ENCODE measurements at regions not wholly inside any gene's neighbourhood (a gene's known extent, or its start where the extent isn't known, plus 50 kb on each side); places are given as distances from the start of the nearest gene placed in this dataset.
A peak's percentile ranks its signal among the peaks of the same experiment; 100 is the strongest.

DNA sequence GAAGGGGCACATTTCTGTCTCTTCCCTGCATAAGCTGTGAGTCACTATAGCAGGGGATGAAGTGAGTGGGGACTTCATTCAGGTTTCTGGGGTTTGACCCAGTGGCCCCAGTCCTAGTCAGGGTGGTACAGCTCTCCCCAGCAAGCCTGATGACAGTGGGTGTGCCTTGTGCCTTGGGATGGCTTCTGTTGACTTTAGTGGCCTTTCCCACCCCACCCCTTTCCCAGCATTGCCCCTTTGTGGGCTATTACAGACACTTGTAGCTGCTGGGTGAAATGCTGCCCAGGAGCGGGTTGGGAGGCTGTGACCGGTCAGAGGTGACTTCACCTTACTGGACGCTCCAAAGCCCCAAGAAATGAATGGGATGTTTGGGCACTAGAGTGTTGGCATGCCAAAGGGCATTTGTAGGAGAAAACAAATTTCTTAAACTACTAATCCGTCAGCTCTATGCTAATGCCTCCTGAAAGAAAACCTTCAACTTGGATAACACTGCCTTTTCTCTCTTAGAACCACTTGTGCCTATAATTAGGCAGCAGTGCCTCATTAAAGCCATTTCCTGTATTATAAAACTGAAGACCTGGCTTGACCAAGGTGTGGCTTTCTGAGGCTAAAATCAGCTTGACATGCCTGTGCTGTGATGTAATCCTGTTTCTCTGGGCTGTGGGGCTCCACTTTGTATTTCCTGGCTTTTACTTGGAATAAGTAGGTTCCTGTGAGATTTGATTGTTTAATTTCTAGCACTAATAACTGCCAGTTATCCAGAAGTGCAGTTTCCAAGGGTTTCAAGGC is 119.0 kb upstream of the SLC25A48 start:
- Histone ChIP-seq H3K27ac (ENCODE audit: low read depth, low read length) (no peak overlapping the region), H3K4me1 (ENCODE audit: insufficient read depth, low read length) (no peaks in the 10 kb centered on the region), H3K9me3 (ENCODE audit: control insufficient read depth in 1 of 2, low read length in 2 of 2) (no peaks in the 10 kb centered on the region), H3K27me3 (ENCODE audit: insufficient read depth, low read length) (no peaks in the 10 kb centered on the region), H3K36me3 (ENCODE audit: insufficient read depth, low read length) (no peaks in the 10 kb centered on the region), H3K4me3 (ENCODE audit: low read length in 2 of 2) (no peak overlapping the region)
- intact Hi-C loops (cut with micrococcal nuclease): no loop called here
- peaks cover 2 to 11% of the 10 kb centered on the region in 2 donors for H3K27me3 Mint-ChIP-seq
- H3K4me3 Mint-ChIP-seq: no peak overlapping the region
- no peak overlapping the region for H3K27ac Mint-ChIP-seq
- DNase-seq: no peak
- no peaks in the 10 kb centered on the region for H3K4me1 Mint-ChIP-seq
- ChIA-PET POLR2A (ENCODE audit: partially characterized antibody) (no interaction called here), CTCF (ENCODE audit: partially characterized antibody) (no interaction called here)
- H3K9me3 Mint-ChIP-seq: peaks cover 0 to 5% (median 0%) of the 10 kb centered on the region in 8 donors
- H3K36me3 Mint-ChIP-seq: no peaks in the 10 kb centered on the region

DNA sequence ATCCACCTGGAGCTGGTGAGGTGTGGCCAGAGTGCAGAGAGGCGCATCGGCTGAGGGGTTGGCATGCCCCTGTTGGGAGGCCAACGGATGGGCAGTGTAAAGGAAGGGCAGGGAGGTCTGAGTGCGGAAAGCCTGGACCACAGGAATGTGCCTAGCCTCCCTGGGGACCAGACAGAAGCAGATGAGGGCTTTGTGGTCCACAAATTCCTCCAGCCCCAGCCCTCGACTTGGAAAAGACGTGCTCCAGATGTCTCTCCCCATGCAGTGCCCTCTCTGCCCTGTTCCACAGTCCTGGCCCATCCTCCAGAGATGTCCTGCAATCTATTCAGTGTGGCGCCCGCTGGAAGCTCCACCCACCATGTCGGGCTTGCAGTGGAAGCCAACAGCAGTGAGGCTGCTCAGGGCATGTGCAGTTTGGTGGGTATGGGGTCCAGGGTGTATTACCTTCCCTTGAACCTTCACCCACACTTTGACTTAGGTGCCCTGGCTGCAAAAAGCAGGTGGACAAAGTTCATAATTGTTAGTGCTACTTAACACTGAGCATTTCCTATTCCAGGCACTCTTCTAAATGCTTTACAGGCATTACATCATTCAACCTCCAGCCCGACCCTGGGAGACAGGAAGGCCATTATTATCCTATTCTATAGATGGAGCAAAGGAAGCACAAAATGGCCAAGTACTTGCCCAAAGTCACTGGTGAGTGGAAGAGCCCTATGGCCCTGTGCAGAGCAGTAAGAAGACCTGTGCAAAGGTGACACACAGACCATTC is 120.2 kb upstream of the SLC25A48 start:
- H3K27ac Mint-ChIP-seq: no peak overlapping the region
- Histone ChIP-seq H3K27ac (ENCODE audit: low read depth, low read length) (no peak overlapping the region), H3K4me1 (ENCODE audit: insufficient read depth, low read length) (no peaks in the 10 kb centered on the region), H3K9me3 (ENCODE audit: control insufficient read depth in 1 of 2, low read length in 2 of 2) (no peaks in the 10 kb centered on the region), H3K27me3 (ENCODE audit: insufficient read depth, low read length) (no peaks in the 10 kb centered on the region), H3K4me3 (ENCODE audit: low read length in 2 of 2) (no peak overlapping the region), H3K36me3 (ENCODE audit: insufficient read depth, low read length) (no peaks in the 10 kb centered on the region)
- POLR2A ChIA-PET (ENCODE audit: partially characterized antibody): no interaction called here
- no peak overlapping the region for H3K4me3 Mint-ChIP-seq
- no peaks in the 10 kb centered on the region for H3K4me1 Mint-ChIP-seq
- intact Hi-C loops (cut with micrococcal nuclease): no loop called here
- peaks cover 0 to 5% (median 0%) of the 10 kb centered on the region in 8 donors for H3K9me3 Mint-ChIP-seq
- H3K36me3 Mint-ChIP-seq: no peaks in the 10 kb centered on the region
- DNase-seq: no peak
- peaks cover 2 to 11% of the 10 kb centered on the region in 2 donors for H3K27me3 Mint-ChIP-seq
- CTCF ChIA-PET (ENCODE audit: partially characterized antibody): no interaction called here

DNA sequence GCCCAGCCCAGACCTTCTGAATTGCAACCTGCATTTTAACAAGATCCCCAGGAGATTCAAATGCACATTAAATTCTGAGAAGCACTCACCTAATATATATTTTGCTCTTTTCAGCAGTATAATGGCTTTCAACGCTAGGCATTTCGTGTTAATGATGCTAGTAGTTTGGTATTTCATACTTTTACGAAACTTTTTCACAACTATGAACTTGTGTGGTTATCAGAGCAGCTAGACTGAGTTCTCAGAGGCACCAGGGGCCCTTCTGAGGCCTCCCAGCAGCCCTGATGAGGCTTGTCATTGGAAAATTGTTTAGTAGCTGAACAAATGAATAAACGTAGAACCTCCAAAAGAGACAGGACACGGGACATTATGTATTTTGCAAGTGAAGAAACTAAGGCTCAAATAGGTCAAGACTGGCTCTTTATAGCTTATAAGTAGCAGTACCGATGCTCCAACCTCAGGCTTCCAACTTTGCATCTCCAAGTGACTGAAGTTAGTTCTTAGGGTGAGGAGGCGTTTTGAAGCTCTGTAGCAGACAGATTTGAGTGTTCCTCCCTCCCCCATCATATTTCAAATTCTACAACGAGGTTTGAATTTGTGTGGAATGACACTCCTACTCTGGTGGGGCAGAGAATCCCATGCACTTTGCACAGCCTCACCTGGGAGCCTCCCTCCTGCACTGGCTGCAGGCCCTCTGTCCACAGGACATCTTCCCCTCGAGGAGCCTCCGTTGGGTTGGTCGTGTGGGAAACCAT is 121.1 kb upstream of the SLC25A48 start:
- Mint-ChIP-seq H3K27me3 (peaks cover 2 to 11% of the 10 kb centered on the region in 2 donors), H3K27ac (no peak overlapping the region), H3K4me3 (no peak overlapping the region), H3K4me1 (no peaks in the 10 kb centered on the region), H3K9me3 (peaks cover 0 to 5% (median 0%) of the 10 kb centered on the region in 8 donors), H3K36me3 (no peaks in the 10 kb centered on the region)
- ChIA-PET CTCF (ENCODE audit: partially characterized antibody) (no interaction called here), POLR2A (ENCODE audit: partially characterized antibody) (no interaction called here)
- H3K9me3 ChIP-seq (ENCODE audit: control insufficient read depth in 1 of 2, low read length in 2 of 2): no peaks in the 10 kb centered on the region
- no peak overlapping the region for H3K4me3 ChIP-seq (ENCODE audit: low read length in 2 of 2)
- intact Hi-C loops (cut with micrococcal nuclease): no loop called here
- no peaks in the 10 kb centered on the region for H3K4me1 ChIP-seq (ENCODE audit: insufficient read depth, low read length)
- H3K27ac ChIP-seq (ENCODE audit: low read depth, low read length): no peak overlapping the region
- H3K36me3 ChIP-seq (ENCODE audit: insufficient read depth, low read length): no peaks in the 10 kb centered on the region
- DNase-seq: peak in 1 of 5 donors; percentile 36
- no peaks in the 10 kb centered on the region for H3K27me3 ChIP-seq (ENCODE audit: insufficient read depth, low read length)

DNA sequence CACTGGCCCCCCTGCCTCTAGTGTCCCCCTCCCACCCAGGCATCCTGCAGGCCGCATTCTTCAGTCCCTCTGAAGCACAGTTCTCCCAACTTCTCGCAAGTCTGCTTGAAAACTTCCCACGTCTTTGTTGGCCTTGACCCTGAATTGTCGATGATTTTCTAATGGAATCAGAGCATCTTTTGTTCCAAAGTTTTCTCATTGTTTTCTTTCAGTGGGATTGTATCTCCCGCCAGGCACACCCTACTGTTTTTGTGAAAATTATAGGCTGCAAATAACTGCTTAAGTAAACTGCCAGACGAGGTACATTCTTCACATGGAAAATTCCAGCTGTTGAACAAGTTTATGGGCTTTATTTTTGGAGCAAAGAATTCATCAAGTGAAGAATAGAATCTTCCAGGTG is 122.6 kb upstream of the SLC25A48 start:
- DNase-seq: no peak
- H3K4me3 ChIP-seq (ENCODE audit: low read length in 2 of 2): no peak overlapping the region
- no peaks in the 10 kb centered on the region for H3K36me3 ChIP-seq (ENCODE audit: insufficient read depth, low read length)
- Mint-ChIP-seq H3K27me3 (peaks cover 2 to 11% of the 10 kb centered on the region in 2 donors), H3K9me3 (peaks cover 0 to 5% (median 0%) of the 10 kb centered on the region in 8 donors), H3K4me1 (no peaks in the 10 kb centered on the region), H3K27ac (no peak overlapping the region), H3K4me3 (no peak overlapping the region), H3K36me3 (no peaks in the 10 kb centered on the region)
- intact Hi-C loops (cut with micrococcal nuclease): no loop called here
- POLR2A ChIA-PET (ENCODE audit: partially characterized antibody): no interaction called here
- no peaks in the 10 kb centered on the region for H3K9me3 ChIP-seq (ENCODE audit: control insufficient read depth in 1 of 2, low read length in 2 of 2)
- CTCF ChIA-PET (ENCODE audit: partially characterized antibody): no interaction called here
- H3K4me1 ChIP-seq (ENCODE audit: insufficient read depth, low read length): no peaks in the 10 kb centered on the region
- no peak overlapping the region for H3K27ac ChIP-seq (ENCODE audit: low read depth, low read length)
- no peaks in the 10 kb centered on the region for H3K27me3 ChIP-seq (ENCODE audit: insufficient read depth, low read length)

GRCh38 chr5:135710045-135710675 is 124.3 kb upstream of the SLC25A48 start:
- H3K36me3 Mint-ChIP-seq: no peaks in the 10 kb centered on the region
- Histone ChIP-seq H3K36me3 (ENCODE audit: insufficient read depth, low read length) (no peaks in the 10 kb centered on the region), H3K4me3 (ENCODE audit: low read length in 2 of 2) (no peak overlapping the region), H3K27ac (ENCODE audit: low read depth, low read length) (no peak overlapping the region), H3K27me3 (ENCODE audit: insufficient read depth, low read length) (no peaks in the 10 kb centered on the region), H3K9me3 (ENCODE audit: control insufficient read depth in 1 of 2, low read length in 2 of 2) (no peaks in the 10 kb centered on the region), H3K4me1 (ENCODE audit: insufficient read depth, low read length) (no peaks in the 10 kb centered on the region)
- intact Hi-C loops (cut with micrococcal nuclease): no loop called here
- ChIA-PET CTCF (ENCODE audit: partially characterized antibody) (no interaction called here), POLR2A (ENCODE audit: partially characterized antibody) (no interaction called here)
- H3K4me3 Mint-ChIP-seq: no peak overlapping the region
- H3K27ac Mint-ChIP-seq: no peak overlapping the region
- peaks cover 2 to 9% of the 10 kb centered on the region in 2 donors for H3K27me3 Mint-ChIP-seq
- peaks cover 0 to 5% (median 0%) of the 10 kb centered on the region in 8 donors for H3K9me3 Mint-ChIP-seq
- DNase-seq: no peak
- H3K4me1 Mint-ChIP-seq: no peaks in the 10 kb centered on the region

DNA sequence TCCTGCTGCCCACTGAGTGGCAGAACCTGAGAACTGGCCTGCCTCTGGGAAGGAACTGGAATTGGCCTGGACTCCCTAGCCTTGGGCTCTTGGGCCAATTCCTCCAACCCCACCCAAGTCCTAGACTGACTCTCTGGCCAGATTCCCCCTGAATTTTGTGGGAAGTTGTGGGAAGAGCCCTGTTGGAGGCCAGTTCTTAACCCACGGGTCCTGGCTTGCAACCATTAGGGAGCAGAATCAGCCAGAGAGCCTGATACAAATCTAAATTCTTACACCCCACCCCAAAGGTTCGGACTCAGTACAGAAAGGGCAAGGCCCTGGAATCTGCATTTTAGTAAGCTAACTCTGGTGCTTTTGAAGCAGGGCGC is 125.3 kb upstream of the SLC25A48 start:
- intact Hi-C loops (cut with micrococcal nuclease): no loop called here
- Histone ChIP-seq H3K9me3 (ENCODE audit: control insufficient read depth in 1 of 2, low read length in 2 of 2) (no peaks in the 10 kb centered on the region), H3K36me3 (ENCODE audit: insufficient read depth, low read length) (no peaks in the 10 kb centered on the region), H3K27me3 (ENCODE audit: insufficient read depth, low read length) (no peaks in the 10 kb centered on the region), H3K4me3 (ENCODE audit: low read length in 2 of 2) (no peak overlapping the region), H3K27ac (ENCODE audit: low read depth, low read length) (no peak overlapping the region), H3K4me1 (ENCODE audit: insufficient read depth, low read length) (no peaks in the 10 kb centered on the region)
- H3K4me3 Mint-ChIP-seq: no peak overlapping the region
- H3K27ac Mint-ChIP-seq: no peak overlapping the region
- DNase-seq: no peak
- CTCF ChIA-PET (ENCODE audit: partially characterized antibody): no interaction called here
- peaks cover 0 to 2% (median 0%) of the 10 kb centered on the region in 8 donors for H3K9me3 Mint-ChIP-seq
- H3K4me1 Mint-ChIP-seq: no peaks in the 10 kb centered on the region
- no peaks in the 10 kb centered on the region for H3K36me3 Mint-ChIP-seq
- POLR2A ChIA-PET (ENCODE audit: partially characterized antibody): no interaction called here
- H3K27me3 Mint-ChIP-seq: peaks cover 0 to 3% of the 10 kb centered on the region in 2 donors
